ENCODE measurements at regions not wholly inside any gene's neighbourhood (a gene's known extent, or its start where the extent isn't known, plus 50 kb on each side); places are given as distances from the start of the nearest gene placed in this dataset.

DNA sequence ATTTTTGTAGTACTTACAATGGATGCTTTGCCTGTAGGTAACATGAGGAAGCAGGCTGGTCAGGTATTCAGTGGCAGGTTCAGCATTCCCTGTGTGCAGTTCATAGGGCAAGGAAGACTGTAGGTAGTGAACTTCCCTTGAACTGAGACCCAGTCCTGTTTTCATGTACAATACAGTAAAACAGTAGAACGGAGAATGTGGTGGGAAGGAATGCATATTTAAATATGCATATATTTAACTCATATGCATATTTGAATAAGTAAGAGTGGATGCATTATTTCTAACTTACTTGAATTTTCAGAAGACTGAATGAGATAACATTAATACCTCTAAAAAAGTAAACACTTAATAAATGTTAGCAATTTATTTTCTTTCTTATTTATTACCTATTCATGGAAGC, 147.6 kb upstream of the FLRT2 start:
- DNase-seq (ENCODE audit: extremely low read depth, low read depth, low spot score) = no peak

DNA sequence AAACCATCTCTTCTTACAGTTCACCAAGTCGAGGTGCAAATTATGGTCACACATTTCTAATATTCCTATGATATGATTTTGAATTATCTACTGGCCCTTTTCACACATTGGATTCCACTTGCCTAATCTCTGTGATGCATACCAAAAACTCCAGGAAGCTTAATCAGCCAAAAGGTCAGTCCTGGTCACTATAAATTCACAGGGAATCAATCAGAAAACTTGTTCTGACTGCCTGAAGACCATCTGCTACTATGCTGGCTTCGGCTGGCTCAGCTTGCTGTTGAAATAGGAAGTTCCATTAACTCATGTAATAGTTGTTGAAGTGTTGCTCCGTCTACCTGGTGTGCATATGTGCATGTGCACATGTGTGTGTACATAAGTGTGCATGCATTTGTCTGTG, 142.8 kb upstream of the FLRT2 start:
- DNase-seq (ENCODE audit: extremely low read depth, low read depth, low spot score) = no peak

DNA sequence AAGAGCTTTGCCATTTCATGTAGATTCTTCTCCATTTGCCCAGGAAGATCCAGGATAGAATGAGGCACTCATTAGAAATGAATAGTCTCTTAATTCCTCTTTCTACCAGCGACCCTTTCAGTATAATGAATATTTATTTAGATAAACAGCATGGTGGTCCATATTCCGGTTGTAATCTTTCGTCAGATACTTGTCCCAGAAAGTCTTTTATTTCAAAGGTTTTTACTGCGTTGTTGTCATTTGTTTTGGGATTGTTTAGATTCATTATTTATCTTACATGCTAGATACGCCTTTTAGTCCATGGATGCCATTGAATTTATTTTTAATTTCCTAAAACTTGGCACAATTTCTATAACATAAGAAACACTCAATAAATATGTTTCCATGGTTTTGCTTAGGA, 139.7 kb upstream of the FLRT2 start:
- DNase-seq (ENCODE audit: extremely low read depth, low read depth, low spot score) = no peak

DNA sequence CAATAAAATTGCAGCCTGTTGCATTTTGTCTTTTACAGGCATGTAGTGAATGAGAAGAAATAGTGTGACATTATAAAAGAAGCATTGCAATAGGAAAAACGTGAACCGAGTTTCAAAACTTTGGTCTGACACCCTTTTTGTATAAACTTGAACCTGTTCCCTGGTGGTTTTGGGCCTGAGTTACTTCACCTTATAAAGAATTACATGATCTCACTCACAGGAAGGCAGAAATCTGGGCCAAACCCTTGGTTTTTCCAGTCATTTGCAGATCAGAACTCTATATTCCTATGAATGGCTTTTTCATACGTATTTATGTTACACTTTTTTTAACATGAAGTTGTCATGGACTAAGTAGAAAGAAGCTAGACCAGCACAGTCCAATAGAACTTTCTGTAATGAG, 138.5 kb upstream of the FLRT2 start:
- DNase-seq (ENCODE audit: extremely low read depth, low read depth, low spot score) = no peak

DNA sequence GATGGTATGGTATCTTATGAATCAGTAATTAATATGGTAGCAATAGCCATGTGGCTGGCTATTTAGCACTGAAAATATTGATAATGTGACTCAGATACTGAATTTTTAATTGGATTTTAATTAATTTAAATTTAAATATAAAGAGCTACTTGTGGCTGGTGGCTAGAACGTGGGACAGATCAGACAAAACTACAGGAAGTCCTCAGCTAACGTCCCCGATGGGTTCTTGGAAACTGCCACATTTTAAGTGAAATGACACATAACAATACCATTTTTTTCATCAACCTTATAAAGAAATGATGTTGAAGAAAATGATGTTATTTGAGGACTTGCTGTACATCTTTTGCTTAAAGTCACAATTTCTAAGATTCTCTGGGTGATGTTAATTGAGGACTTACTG, 138.1 kb upstream of the FLRT2 start:
- DNase-seq (ENCODE audit: extremely low read depth, low read depth, low spot score) = no peak

DNA sequence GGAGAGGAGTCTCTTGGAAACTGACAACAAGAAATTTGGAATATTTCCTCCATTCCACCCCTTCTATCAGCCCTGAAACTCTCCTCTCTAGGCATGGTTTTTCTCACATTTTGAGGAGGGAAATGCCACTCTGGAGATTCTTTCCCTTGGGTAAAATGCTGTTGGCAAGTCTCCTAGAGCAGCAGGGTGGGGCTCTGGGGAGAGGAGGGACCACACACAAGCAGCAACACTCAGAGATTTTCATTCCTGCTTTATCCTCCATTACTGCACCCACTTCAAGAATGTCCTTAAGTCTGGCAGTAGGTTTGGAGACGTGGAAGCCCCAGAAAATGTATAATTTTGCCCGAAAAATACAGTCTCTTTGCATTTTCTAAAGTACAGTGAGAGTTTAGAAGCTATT, 130.8 kb upstream of the FLRT2 start:
- no peak for DNase-seq (ENCODE audit: extremely low read depth, low read depth, low spot score)

DNA sequence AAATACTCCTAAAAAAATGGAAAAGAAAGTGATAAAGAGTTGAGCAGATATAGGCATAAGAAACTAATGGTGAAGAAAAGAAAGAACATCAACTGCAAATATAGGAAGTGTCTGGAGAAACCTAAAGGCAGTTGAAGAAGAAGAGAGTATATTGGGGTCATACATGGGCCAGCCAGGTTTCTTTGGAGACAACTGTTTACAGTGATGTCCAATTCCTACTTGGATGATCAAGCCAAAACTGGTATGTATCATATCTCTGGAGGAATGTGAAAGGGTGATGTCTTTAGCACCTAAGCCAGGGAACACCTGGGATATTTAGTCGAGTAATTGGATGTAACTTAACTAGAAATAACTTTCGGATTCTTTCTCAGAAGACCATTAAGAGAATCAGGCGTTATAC, 129.3 kb upstream of the FLRT2 start:
- no peak for DNase-seq (ENCODE audit: extremely low read depth, low read depth, low spot score)

DNA sequence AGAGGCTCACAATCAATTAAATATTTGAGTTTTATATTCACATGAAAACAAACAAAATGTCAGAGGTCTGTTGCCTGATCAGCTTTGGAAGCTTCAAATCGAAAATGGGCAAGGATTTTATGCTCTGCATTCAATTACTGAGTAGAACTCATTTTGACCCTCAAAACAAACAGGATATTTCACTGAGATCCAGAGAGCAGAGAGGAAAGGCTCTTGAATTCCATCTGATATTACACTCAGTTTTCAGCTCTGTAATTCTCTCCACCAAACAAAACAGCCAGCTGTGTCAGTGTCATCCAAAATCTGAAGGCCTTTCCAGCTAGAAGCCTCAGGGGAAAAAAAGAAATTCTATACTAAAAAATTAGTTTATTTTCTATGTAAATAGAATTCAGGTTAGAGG, 128.6 kb upstream of the FLRT2 start:
- no peak for DNase-seq (ENCODE audit: extremely low read depth, low read depth, low spot score)

DNA sequence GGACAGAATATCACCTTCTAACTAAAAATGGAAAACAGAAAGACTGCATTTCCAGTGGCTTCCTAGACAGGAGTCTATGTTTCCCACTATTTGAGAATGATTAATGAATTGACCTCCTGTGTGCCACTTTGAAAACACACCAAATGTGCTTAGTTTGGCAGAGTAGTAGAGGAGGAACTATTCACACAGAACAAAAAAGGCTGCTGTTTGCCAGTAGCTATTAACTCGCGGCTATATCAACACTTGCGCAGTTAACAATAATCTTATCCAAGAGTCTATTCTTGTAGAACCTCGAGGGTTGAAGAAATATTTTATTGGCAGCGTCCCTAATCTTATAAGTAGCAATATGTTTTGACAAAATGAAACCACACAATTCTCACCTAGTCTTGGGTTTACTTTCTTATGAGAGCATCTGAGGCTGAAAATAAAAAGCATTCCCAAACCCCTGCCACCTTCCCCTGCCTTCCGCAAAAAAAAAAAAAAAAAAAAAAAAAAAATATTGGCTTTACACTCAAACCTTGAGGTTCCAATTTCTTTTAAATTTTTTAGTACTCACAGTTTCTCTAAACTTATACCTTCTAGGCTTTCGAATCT, 127.3 kb upstream of the FLRT2 start:
- no peak for DNase-seq (ENCODE audit: extremely low read depth, low read depth, low spot score)

DNA sequence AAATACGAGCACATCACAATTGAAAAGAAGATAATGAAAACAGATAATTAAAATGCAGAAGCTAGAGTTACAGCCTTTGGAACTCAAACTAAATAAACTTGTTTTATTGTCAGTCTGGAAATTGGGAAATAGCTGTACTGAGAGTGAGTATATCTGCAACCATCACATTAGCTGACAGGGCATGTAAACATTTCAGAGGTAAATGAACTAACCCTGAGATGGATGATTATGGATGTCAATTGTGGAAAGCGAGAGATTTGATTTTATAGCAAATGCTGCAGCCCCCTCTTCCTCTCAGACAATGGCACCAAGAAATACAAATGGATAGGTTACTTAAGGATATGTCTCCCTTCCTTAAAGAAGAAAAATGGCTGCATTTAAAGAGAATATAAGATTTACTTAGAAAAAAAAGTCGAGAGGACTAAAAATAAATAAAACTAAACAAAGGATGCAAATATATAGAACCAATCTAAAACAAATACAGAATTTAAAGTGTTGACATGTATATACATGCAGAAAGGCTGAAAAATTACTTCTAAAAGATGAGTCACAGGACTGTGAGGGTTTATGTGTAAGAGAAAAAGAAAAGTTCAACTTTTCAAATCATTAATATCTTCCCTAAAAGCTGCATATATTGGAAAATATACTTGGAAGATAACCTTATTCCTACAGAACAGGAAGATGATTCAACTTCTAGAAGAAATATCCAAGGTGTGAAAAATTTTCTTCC, 120.3 kb upstream of the FLRT2 start:
- no peak for DNase-seq (ENCODE audit: extremely low read depth, low read depth, low spot score)

DNA sequence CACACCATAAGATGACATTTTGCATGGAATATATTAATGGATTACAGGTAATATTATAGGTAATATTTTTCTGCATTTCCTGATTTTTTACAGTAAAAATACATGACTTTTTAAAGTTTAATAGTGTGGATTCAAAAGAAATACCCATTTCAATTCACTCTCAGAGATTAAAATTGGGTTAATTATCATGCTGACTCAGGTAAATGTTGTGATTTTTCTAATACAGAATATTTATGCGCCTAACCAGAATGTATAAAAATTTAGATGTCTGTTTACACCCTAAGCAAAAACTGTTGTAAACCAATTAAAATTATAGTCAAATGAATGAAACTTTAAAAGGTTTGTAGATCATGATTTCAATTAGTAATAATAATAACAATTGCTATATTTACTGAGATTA, 117.2 kb upstream of the FLRT2 start:
- DNase-seq (ENCODE audit: extremely low read depth, low read depth, low spot score) = no peak

DNA sequence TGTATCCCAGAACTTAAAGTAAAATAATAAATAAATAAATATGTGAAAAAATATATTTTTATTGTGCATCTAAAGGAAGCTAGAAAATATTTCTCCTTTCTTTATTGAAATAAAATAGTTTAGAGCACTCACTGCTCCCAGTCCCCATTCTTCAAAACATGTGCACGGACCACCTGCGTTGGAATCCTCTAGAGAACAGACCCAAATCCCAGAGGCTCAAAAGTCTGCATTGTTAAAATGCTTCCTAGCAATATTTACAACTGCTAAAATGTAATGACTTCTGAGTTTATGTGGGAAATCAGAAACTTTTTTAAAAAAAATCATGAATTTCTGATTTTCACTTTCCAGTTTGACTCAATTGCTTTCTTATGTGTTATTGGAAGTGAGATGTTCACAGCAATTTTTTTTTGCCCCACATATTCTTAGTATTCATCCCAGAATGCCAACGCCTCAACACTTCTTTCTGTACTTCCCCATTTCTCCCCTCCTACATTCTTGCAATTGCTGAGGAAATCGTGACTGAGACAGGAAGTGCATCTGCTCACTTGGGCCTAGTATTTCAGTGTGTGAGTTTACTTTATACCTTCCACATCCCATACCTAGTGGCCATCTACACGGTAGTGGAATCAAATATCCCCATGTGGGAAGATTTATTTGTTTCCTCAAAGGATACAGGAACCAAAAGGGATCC, 116.0 kb upstream of the FLRT2 start:
- DNase-seq (ENCODE audit: extremely low read depth, low read depth, low spot score) = no peak

DNA sequence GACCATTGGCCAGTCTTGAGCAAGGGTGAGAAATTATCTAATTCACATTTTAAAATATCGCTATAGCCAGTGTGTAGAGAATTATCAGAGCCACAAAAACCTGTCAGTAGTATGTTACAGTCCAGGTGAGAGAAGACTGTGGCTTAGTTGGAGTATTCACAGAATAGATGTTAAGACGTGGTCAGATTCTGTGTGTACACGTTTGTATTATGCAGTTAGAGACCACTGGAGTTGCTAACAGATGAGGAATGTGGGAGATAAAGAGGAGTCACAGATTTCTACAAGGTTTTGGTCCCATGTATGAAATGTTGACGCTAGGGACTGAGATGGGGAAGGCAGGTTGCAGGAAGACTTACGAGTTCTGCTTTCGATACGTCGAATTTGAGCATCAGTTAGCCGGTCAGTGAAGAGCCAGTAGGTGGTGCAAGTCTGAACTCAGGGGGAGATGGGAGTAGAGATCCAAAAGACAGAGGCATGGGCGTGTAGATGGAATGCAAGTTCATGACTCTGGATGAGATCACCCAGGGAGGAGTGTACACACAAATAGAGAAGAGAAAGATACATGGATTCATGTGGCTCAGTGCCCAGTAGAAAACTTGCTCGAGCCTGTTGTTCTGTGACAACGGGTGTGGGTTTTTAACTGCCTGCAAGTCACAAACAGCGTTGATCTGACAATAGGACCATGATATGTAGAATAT, 114.8 kb upstream of the FLRT2 start:
- no peak for DNase-seq (ENCODE audit: extremely low read depth, low read depth, low spot score)

DNA sequence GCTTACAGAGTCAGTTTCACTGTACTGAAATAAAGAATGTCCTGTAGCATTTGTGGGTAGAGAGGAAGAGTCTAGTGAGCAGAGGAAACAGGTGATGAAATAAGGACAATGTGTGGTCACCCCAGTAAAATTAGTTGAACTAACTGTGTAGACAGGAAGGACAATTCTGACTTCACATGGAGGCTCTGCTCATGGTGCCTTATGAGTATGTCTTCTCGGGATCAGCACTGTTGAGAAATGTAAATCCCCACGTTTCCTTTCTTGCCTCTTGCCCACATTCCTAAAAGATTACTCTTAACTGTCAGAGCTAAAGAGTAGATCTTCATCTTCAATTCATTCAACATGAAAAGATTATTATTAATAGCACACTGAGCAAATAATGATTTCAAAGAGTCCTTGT, 113.2 kb upstream of the FLRT2 start:
- DNase-seq (ENCODE audit: extremely low read depth, low read depth, low spot score) = no peak

DNA sequence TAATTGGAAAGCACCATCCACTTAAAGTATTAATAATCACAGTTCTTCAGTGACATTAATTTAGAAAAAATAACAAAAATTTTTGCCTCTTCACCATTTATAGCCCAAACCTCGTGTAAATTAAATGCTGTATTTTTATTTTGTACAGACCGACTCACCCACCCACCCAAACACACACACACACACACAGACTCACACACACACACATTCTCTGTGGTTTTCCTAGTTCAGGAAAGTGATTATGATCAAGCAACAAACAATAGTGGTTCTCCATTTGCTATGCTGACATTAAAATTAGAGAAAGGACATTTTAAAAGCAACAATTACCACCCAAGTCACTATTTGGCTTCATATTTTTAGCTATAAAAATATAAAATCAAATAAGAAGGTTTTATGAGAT, 112.5 kb upstream of the FLRT2 start:
- no peak for DNase-seq (ENCODE audit: extremely low read depth, low read depth, low spot score)

DNA sequence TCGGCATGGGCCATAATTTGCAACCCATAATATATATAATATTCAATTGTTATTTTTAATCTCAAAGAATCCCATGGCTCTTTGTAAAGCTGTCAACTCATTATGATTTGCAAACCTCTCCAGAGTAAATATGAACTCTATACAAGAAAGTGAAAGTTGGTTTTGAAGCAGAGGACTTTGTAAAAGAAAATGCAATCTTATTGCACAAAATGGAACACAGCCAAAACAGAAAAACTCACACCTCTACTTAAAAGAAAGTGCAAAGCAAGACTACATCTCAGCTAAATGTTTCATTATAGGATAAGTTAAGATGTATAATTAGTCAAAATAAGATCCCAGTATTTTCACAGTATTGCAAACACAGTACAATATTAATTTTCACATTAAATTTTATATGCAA, 111.2 kb upstream of the FLRT2 start:
- no peak for DNase-seq (ENCODE audit: extremely low read depth, low read depth, low spot score)

DNA sequence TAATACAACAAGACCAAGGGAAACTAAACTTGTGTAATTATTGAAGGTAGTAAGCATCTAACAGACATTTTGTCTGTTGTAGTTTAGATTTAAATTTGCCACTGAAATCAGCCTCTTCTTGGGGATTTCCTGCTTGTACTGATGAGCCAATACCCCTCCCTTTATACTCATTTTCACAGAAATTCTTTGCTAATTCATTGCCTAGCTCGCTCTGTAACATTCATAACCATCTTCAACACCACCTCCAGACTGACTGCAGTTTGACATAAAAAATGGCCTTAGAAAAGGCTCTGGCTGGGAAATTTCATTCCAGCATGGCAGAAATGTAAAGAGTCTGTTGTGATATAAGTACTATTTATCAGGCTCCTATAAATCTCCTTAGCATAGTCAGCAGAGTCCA, 109.7 kb upstream of the FLRT2 start:
- DNase-seq (ENCODE audit: extremely low read depth, low read depth, low spot score) = no peak

DNA sequence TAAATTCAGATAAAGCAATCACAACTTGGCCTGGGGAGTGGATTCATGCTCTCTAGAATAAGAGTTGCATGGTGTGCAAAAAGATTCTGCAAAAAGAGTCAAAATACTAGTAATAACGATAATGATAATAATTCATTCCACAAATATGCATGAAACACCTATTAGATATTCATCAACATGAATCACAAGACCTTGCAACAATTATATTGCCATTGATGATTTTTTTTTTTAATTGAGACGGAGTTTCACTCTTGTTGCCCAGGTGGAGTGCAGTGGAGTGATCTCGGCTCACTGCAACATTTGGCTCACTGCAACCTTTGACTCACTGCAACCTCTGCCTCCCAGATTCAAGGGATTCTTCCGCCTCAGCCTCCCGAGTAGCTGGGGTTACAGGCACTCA, 109.2 kb upstream of the FLRT2 start:
- DNase-seq (ENCODE audit: extremely low read depth, low read depth, low spot score) = no peak

DNA sequence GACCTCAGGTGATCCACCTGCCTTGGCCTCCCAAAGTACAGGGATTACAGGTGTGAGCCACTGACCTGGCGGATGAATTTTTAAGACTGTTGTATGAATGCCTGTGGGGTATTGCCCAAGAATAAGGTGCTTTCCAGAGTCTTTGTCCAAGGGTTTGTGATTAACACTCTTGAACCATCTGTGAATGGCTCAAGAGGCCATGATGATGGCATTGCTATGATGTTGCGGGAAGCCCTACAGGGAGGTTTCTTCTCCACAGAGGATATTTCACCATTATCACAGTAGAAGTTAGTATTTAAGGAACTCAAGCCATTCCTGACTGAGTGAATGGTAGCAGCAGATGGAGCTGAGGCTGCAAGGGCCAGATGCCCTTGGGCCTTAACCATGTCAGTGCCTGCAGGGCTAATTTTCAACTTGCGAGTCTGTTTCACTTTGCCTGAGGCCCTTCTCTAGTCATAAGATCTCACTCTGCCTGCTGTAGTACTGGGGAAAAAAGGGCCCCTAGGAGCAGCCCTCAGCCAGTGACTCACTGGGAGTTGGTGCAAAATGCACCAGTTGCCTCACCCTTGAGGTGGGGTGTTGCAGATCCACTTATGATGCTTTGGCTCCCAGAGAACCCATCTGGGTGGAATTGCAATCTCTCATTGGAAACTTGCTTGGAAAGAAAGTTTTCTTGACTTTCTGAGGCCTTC, 108.6 kb upstream of the FLRT2 start:
- DNase-seq (ENCODE audit: extremely low read depth, low read depth, low spot score) = no peak

DNA sequence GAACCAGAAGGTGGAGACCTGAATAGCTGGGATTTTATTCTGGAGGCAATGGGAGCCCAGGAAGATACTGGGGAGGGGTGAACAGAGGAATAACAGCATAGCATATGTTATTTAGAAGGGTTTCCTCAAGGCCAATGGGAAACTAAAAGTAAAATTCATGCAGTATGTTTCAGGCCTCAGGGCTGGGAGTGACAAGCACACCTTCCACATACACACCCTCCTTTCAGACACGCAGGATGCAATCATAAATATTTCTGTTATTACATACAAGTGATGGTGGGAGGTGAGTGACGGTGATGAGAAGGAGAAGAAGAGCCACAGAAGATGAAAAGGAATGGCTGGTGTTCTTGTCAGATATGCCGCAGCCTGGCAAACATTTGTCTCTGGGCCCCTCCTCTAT, 106.1 kb upstream of the FLRT2 start:
- DNase-seq (ENCODE audit: extremely low read depth, low read depth, low spot score) = no peak

DNA sequence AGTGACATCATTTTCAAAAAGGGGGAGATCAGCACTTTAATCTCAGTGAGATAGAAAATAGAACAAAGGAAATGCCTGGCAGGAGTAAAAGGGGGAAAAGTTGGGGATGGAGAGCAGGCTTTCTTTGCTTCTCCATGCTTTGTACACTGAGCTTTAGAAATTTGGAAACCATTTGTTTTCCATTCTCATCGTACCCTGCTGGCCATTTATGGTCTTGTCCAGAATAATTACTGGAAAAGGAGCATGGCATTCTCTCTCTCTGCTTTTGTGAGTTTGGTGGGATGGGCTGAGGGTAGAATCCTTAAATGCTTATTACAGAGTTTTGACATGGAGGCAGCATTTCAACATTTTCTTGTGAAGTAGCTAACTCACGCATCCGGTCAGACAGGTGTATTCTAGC, 104.4 kb upstream of the FLRT2 start:
- DNase-seq (ENCODE audit: extremely low read depth, low read depth, low spot score) = no peak

Data from glomerular endothelial cell (primary cell).